Stomach (tissue), 4 donors: ENCODE measurements at regions not wholly inside any gene's neighbourhood (a gene's known extent, or its start where the extent isn't known, plus 50 kb on each side); places are given as distances from the start of the nearest gene placed in this dataset.

Experiments used
- CTCF ChIP-seq, 7 experiments: fragments of 450-650 bp in 4 of 7; fragments of 200-600 bp in 3 of 7; sonication (generic) in 3 of 7; IDR thresholded peaks; one replicate each; pipeline ENCODE4 v1.5.1; 2016 to 2019; ENCODE audit warnings: antibody characterized with exemption in 7 of 7, control low read depth in 2 of 7, mild to moderate bottlenecking in 1 of 7
- POLR2A ChIP-seq, 4 donors: fragments of 450-650 bp; IDR thresholded peaks; one replicate each; pipeline ENCODE4 v1.6.1; 2016; ENCODE audit warnings: antibody characterized with exemption in 4 of 4, control low read depth in 2 of 4, mild to moderate bottlenecking in 1 of 4, moderate library complexity in 1 of 4

DNA sequence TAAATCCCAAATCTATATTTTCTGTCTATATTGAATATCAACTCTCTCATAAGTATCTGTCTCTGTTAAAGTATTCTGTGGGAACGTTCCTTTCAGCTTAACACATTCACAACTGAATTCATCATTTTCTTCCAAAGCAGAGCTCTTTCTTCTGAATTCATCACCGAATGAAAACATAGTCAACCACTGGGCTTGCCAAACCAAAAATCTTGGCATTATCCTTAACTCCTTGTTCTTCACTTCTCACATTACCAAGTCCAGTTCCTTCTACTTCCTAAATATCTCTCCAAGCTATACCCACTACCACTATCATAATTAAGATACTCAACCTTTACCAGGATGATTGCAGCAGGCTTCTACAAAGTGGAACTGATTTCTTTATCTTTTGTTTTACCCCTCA is 559.8 kb downstream of the MAT2B start:
- TF ChIP-seq CTCF (IDR thresholded peaks at IDR 0.05) (no peak), POLR2A (IDR thresholded peaks at IDR 0.05) (no peak)
